ENCODE measurements at regions not wholly inside any gene's neighbourhood (a gene's known extent, or its start where the extent isn't known, plus 50 kb on each side); places are given as distances from the start of the nearest gene placed in this dataset.

DNA sequence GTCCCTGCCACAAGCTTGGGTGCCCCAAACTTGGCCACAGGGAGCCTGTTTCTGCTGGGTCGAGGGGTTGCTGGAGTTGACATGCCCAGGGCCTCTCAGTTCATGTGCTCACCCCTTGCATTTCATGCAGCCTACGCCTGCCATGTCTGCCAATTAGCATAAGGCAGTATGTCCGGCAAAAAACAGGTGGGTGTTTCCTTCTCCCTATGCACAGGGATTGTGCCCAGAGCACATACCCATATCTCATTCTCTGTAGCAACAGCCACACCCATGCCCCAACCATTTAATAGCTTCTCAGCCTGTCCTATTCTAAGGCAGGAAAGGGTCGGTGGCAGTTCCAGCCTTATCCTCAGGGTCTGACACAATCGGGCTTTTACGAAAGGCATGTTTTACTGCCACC, 340.4 kb upstream of the ASIC2 start:
- TF ChIP-seq ZNF8 (CRISPR knock-in tag; IDR thresholded peaks at IDR 0.05) (no peak), ZNF70 (CRISPR knock-in tag; IDR thresholded peaks at IDR 0.05) (no peak), ESRRG (CRISPR knock-in tag; IDR thresholded peaks at IDR 0.05) (no peak), RARB (CRISPR knock-in tag; IDR thresholded peaks at IDR 0.05) (no peak), ZNF565 (CRISPR knock-in tag; conservative IDR thresholded peaks at IDR 0.05; ENCODE audit: low read depth) (no peak), ZFP30 (CRISPR knock-in tag; IDR thresholded peaks at IDR 0.05) (no peak), PATZ1 (CRISPR knock-in tag; IDR thresholded peaks at IDR 0.05; ENCODE audit: borderline replicate concordance) (no peak), TCF4 (CRISPR knock-in tag; IDR thresholded peaks at IDR 0.05; ENCODE audit: borderline replicate concordance) (no peak), ARNTL (CRISPR knock-in tag; IDR thresholded peaks at IDR 0.05; ENCODE audit: borderline replicate concordance, low read depth) (no peak), CSDC2 (CRISPR knock-in tag; IDR thresholded peaks at IDR 0.05) (no peak), GLIS3 (CRISPR knock-in tag; IDR thresholded peaks at IDR 0.05) (no peak), ZFP3 (CRISPR knock-in tag; IDR thresholded peaks at IDR 0.05) (no peak)
- TF ChIP-seq, protein P1, sequence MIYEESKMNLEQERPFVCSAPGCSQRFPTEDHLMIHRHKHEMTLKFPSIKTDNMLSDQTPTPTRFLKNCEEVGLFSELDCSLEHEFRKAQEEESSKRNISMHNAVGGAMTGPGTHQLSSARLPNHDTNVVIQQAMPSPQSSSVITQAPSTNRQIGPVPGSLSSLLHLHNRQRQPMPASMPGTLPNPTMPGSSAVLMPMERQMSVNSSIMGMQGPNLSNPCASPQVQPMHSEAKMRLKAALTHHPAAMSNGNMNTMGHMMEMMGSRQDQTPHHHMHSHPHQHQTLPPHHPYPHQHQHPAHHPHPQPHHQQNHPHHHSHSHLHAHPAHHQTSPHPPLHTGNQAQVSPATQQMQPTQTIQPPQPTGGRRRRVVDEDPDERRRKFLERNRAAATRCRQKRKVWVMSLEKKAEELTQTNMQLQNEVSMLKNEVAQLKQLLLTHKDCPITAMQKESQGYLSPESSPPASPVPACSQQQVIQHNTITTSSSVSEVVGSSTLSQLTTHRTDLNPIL (CRISPR knock-in tag; IDR thresholded peaks at IDR 0.05; ENCODE audit: low read depth), result no peak
